ENCODE measurements at regions not wholly inside any gene's neighbourhood (a gene's known extent, or its start where the extent isn't known, plus 50 kb on each side); places are given as distances from the start of the nearest gene placed in this dataset.

GRCh38 chr18:39685303-39685902, 2119.8 kb upstream of the CELF4 start:
- Histone ChIP-seq H3K79me2 (ENCODE audit: low read length) (no peaks in the 10 kb centered on the region), H3K27ac (ENCODE audit: low read length) (no peak overlapping the region), H3K9ac (ENCODE audit: low read length) (no peak overlapping the region), H3K4me3 (ENCODE audit: low read length) (no peak overlapping the region), H3K27me3 (ENCODE audit: low read length) (no peaks in the 10 kb centered on the region), H4K20me1 (ENCODE audit: low read length) (no peaks in the 10 kb centered on the region), H2AFZ (ENCODE audit: low read length) (no peak overlapping the region), H3K9me2 (replicated peaks; ENCODE audit: low read length) (no peaks in the 10 kb centered on the region), H3F3A (ENCODE audit: low read length, unreplicated experiment) (no peaks in the 10 kb centered on the region), H3K36me3 (ENCODE audit: low read depth, low read length) (no peaks in the 10 kb centered on the region), H3K4me1 (ENCODE audit: insufficient read depth, low read length) (no peaks in the 10 kb centered on the region), H3K4me2 (ENCODE audit: low read length) (no peak overlapping the region), H3K9me3 (ENCODE audit: low read length) (no peaks in the 10 kb centered on the region)
- intact Hi-C loops (cut with micrococcal nuclease) = no loop called here
- ChIA-PET POLR2A (ENCODE audit: unreplicated experiment) (no interaction called here), CTCF (no interaction called here)
- TF ChIP-seq EZH2 (IDR thresholded peaks at IDR 0.05; ENCODE audit: low read length, unreplicated experiment) (no peak), EZH2phosphoT487 (IDR thresholded peaks at IDR 0.05; ENCODE audit: borderline replicate concordance, low read length) (no peak), CTCF (conservative IDR thresholded peaks at IDR 0.05; ENCODE audit: low read depth, low read length) (no peak)
- no peak for ATAC-seq
- BruUV-seq (replicated peaks) = no TSS peak
- DNase-seq = no peak

GRCh38 chr18:39681061-39681460, 2115.5 kb upstream of the CELF4 start:
- no peaks in the 10 kb centered on the region for H3K9me3 ChIP-seq (ENCODE audit: low read length)
- intact Hi-C loops (cut with micrococcal nuclease) = no loop called here
- H3K9ac ChIP-seq (ENCODE audit: low read length) = no peak overlapping the region
- H3K27me3 ChIP-seq (ENCODE audit: low read length) = no peaks in the 10 kb centered on the region
- DNase-seq (no peak), ATAC-seq (no peak)
- no peak for TF ChIP-seq CTCF (conservative IDR thresholded peaks at IDR 0.05; ENCODE audit: low read depth, low read length)
- ChIA-PET CTCF (no interaction called here), POLR2A (ENCODE audit: unreplicated experiment) (no interaction called here)
- no peaks in the 10 kb centered on the region for H3K9me2 ChIP-seq (replicated peaks; ENCODE audit: low read length)
- no peak overlapping the region for H3K27ac ChIP-seq (ENCODE audit: low read length)
- BruUV-seq (replicated peaks) = no TSS peak
- H3F3A ChIP-seq (ENCODE audit: low read length, unreplicated experiment) = no peaks in the 10 kb centered on the region
- no peak overlapping the region for H3K4me3 ChIP-seq (ENCODE audit: low read length)
- H3K4me2 ChIP-seq (ENCODE audit: low read length) = no peak overlapping the region
- H3K36me3 ChIP-seq (ENCODE audit: low read depth, low read length) = no peaks in the 10 kb centered on the region
- H3K79me2 ChIP-seq (ENCODE audit: low read length) = no peaks in the 10 kb centered on the region
- no peaks in the 10 kb centered on the region for H3K4me1 ChIP-seq (ENCODE audit: insufficient read depth, low read length)
- H4K20me1 ChIP-seq (ENCODE audit: low read length) = no peaks in the 10 kb centered on the region
- no peak overlapping the region for H2AFZ ChIP-seq (ENCODE audit: low read length)

GRCh38 chr18:39675906-39676305, 2110.3 kb upstream of the CELF4 start:
- no peaks in the 10 kb centered on the region for H3K9me2 ChIP-seq (replicated peaks; ENCODE audit: low read length)
- TF ChIP-seq EZH2phosphoT487 (IDR thresholded peaks at IDR 0.05; ENCODE audit: borderline replicate concordance, low read length) (no peak), CTCF (conservative IDR thresholded peaks at IDR 0.05; ENCODE audit: low read depth, low read length) (no peak), EZH2 (IDR thresholded peaks at IDR 0.05; ENCODE audit: low read length, unreplicated experiment) (no peak)
- H3K4me3 ChIP-seq (ENCODE audit: low read length) = no peak overlapping the region
- no peak overlapping the region for H2AFZ ChIP-seq (ENCODE audit: low read length)
- no peak overlapping the region for H3K4me2 ChIP-seq (ENCODE audit: low read length)
- no peak for ATAC-seq
- POLR2A ChIA-PET (ENCODE audit: unreplicated experiment) = no interaction called here
- no peak overlapping the region for H3K9ac ChIP-seq (ENCODE audit: low read length)
- H3K27ac ChIP-seq (ENCODE audit: low read length) = no peak overlapping the region
- no peaks in the 10 kb centered on the region for H4K20me1 ChIP-seq (ENCODE audit: low read length)
- no peaks in the 10 kb centered on the region for H3K9me3 ChIP-seq (ENCODE audit: low read length)
- H3K36me3 ChIP-seq (ENCODE audit: low read depth, low read length) = no peaks in the 10 kb centered on the region
- H3K4me1 ChIP-seq (ENCODE audit: insufficient read depth, low read length) = no peaks in the 10 kb centered on the region
- no peak for DNase-seq
- H3K27me3 ChIP-seq (ENCODE audit: low read length) = no peaks in the 10 kb centered on the region
- CTCF ChIA-PET = no interaction called here
- intact Hi-C loops (cut with micrococcal nuclease) = no loop called here
- no peaks in the 10 kb centered on the region for H3K79me2 ChIP-seq (ENCODE audit: low read length)
- H3F3A ChIP-seq (ENCODE audit: low read length, unreplicated experiment) = no peaks in the 10 kb centered on the region
- BruUV-seq (replicated peaks) = no TSS peak
